ENCODE measurements at regions not wholly inside any gene's neighbourhood (a gene's known extent, or its start where the extent isn't known, plus 50 kb on each side); places are given as distances from the start of the nearest gene placed in this dataset.
"Not testable (repeated sequence)": the region's sequence is repeated elsewhere in the genome, so short reads cannot be mapped to it uniquely, and the experiment has no call there.

DNA sequence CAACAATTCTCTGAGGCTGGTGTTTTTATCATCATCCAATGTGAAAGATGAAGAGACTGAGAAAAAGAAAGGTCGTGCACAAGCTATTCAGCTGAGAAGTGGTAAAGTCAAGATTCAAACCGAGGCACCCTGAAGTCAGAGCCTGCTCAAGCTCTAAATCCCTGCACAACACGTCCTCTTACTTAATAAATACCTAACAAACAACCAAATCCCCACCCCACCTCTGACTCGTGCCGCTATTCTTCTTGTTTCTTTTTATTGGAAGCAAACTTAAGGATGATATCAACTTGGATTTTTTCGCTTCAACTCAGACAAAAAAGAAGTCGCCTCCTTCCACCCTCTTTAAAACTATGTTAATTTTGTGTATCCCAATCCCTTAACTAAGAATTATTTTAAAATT is 140.2 kb downstream of the CEP120 start:
- no peaks in the 10 kb centered on the region for H3K9me3 ChIP-seq
- H3K4me1 ChIP-seq = no peaks in the 10 kb centered on the region
- no peaks in the 10 kb centered on the region for H3K27me3 ChIP-seq
- no peaks in the 10 kb centered on the region for H3K36me3 ChIP-seq
- H3K4me3 ChIP-seq = no peak overlapping the region
- DNase-seq = no peak
- no peak for TF ChIP-seq POLR2A (IDR thresholded peaks at IDR 0.05)
- TF ChIP-seq, protein P1, sequence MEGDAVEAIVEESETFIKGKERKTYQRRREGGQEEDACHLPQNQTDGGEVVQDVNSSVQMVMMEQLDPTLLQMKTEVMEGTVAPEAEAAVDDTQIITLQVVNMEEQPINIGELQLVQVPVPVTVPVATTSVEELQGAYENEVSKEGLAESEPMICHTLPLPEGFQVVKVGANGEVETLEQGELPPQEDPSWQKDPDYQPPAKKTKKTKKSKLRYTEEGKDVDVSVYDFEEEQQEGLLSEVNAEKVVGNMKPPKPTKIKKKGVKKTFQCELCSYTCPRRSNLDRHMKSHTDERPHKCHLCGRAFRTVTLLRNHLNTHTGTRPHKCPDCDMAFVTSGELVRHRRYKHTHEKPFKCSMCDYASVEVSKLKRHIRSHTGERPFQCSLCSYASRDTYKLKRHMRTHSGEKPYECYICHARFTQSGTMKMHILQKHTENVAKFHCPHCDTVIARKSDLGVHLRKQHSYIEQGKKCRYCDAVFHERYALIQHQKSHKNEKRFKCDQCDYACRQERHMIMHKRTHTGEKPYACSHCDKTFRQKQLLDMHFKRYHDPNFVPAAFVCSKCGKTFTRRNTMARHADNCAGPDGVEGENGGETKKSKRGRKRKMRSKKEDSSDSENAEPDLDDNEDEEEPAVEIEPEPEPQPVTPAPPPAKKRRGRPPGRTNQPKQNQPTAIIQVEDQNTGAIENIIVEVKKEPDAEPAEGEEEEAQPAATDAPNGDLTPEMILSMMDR (IDR thresholded peaks at IDR 0.05) = no peak
- H3K27ac ChIP-seq = no peak overlapping the region

DNA sequence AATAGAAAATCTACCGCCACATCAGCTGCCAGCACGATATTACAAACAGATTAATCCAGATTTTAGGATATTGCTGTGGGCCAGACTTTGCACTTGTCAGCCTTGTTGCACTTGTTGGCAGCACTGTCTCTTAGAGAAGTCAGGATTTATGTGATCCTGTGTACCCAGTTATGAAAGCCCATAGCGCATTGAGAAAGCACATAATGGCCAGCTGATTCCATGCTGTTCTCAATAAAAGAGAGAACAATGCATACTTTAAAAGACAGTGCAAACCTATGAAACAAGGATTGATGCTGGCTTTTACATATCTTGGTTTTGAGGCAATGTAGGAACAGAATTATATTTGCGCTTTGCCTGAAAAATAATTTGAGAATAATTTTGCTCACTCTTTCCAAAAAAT is 140.8 kb downstream of the CEP120 start:
- no peaks in the 10 kb centered on the region for H3K27me3 ChIP-seq
- TF ChIP-seq POLR2A (IDR thresholded peaks at IDR 0.05) = no peak
- TF ChIP-seq, protein P1 (IDR thresholded peaks at IDR 0.05) = no peak
- no peak overlapping the region for H3K27ac ChIP-seq
- H3K36me3 ChIP-seq = no peaks in the 10 kb centered on the region
- H3K4me1 ChIP-seq = no peaks in the 10 kb centered on the region
- no peaks in the 10 kb centered on the region for H3K9me3 ChIP-seq
- no peak for DNase-seq
- H3K4me3 ChIP-seq = no peak overlapping the region

DNA sequence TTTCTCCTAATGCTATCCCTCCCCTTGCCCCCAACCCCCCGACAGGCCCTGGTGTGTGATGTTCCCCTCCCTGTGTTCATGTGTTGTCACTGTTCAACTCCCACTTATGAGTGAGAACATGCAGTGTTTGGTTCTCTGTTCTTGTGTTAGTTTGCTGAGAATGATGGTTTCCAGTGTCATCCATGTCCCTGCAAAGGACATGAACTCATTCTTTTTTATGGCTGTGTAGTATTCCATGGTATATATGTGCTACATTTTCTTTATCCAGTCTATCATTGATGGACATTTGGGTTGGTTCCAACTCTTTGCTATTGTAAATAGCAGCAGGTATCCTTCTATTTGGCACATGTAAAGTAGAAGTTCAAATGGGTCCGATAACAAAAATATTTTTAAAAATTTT is 142.3 kb downstream of the CEP120 start:
- H3K36me3 ChIP-seq, DNase-seq, H3K9me3 ChIP-seq, H3K4me1 ChIP-seq, H3K4me3 ChIP-seq, H3K27me3 ChIP-seq, H3K27ac ChIP-seq: not testable (repeated sequence)

DNA sequence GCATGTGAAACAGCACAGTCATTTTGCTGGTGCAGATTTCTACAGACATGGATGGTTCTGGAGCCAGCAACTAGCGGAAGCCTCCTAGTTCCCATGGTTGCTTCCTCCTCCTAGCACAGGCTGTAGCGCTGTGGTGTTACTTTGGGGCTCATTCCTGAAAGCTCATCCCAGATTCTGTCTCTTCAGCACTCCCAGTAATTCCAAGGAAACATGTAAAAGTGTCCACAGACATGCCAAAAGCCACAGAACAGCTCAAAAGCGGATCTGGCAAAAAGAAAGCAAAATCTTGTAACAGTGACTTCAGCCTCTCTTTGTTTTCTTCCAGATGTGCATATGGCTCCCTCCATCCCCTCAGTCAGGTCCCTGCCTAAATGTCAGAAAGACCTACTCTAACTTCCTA is 144.1 kb downstream of the CEP120 start:
- no peaks in the 10 kb centered on the region for H3K36me3 ChIP-seq
- no peaks in the 10 kb centered on the region for H3K9me3 ChIP-seq
- no peak overlapping the region for H3K27ac ChIP-seq
- no peak for TF ChIP-seq POLR2A (IDR thresholded peaks at IDR 0.05)
- TF ChIP-seq, protein P1 (IDR thresholded peaks at IDR 0.05) = no peak
- no peaks in the 10 kb centered on the region for H3K4me1 ChIP-seq
- no peaks in the 10 kb centered on the region for H3K27me3 ChIP-seq
- DNase-seq = no peak
- no peak overlapping the region for H3K4me3 ChIP-seq

DNA sequence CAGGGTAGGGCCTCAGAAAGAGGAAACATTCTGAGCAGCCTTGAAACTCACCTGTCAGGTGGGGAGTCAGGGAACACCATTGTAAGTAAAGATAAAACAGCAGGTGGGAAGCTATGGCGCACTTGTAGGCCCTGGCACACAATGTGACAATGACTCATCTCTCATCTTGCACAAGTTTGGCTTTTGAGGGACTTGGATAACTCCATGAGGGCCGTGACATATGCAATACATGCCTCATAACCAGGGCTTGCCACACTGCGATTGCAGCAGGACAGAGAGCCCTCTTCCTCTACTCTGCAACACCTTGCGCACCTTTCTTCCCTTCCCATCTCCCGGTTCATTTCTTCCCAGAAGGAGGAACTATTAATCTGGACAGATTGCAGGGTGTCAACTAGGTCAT is 144.9 kb downstream of the CEP120 start:
- H3K9me3 ChIP-seq = no peaks in the 10 kb centered on the region
- no peaks in the 10 kb centered on the region for H3K27me3 ChIP-seq
- no peaks in the 10 kb centered on the region for H3K4me1 ChIP-seq
- H3K36me3 ChIP-seq = no peaks in the 10 kb centered on the region
- no peak for TF ChIP-seq POLR2A (IDR thresholded peaks at IDR 0.05)
- TF ChIP-seq, protein P1 (IDR thresholded peaks at IDR 0.05) = no peak
- no peak overlapping the region for H3K4me3 ChIP-seq
- DNase-seq = no peak
- no peak overlapping the region for H3K27ac ChIP-seq

DNA sequence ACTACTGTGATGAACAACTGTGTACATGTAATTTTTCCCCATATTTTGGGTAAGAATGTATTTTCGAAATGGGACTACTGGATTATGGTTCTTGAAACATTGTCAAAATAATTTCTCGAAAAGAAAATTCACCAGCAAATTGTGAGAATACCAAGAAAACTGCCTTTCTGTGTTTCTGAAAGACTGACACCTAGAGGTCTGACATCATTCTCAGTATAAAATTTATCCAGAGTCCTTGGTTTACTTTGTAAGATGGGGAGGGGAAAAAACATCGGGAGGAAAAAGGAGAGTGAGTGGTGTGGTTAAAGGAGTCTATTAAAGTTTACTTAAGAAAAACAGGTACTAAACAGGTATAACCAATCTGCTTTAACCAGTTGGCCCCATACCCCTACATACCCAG is 149.2 kb downstream of the CEP120 start:
- Histone ChIP-seq H3K9me3 (no peaks in the 10 kb centered on the region), H3K4me1 (no peaks in the 10 kb centered on the region), H3K27me3 (no peaks in the 10 kb centered on the region), H3K36me3 (no peaks in the 10 kb centered on the region), H3K27ac (no peak overlapping the region), H3K4me3 (no peak overlapping the region)
- no peak for DNase-seq
- TF ChIP-seq, protein P1 (IDR thresholded peaks at IDR 0.05) = peak in 1 of 6 experiments; percentile 7
- TF ChIP-seq POLR2A (IDR thresholded peaks at IDR 0.05) = no peak

Measured in Peyer's patch (tissue), 4 donors.